B cell (primary cell): ENCODE measurements at regions not wholly inside any gene's neighbourhood (a gene's known extent, or its start where the extent isn't known, plus 50 kb on each side); places are given as distances from the start of the nearest gene placed in this dataset.

ENCODE experiments used
- ATAC-seq: fragments of 200-7000 bp; cut with Tn5 transposase; one replicate; pipeline ENCODE4 v1.10.0; 2021; ENCODE audit warnings: low read depth, mild to moderate bottlenecking, moderate number of reproducible peaks, moderate library complexity
- CTCF ChIA-PET: fragments of 350-600 bp; sonication (Branson Sonifier 250); formaldehyde crosslinking; loops from one replicate; lab custom pipeline; 2021; ENCODE audit warnings: antibody characterized with exemption, inconsistent platforms; lab: Charles Lee
- POLR2A ChIA-PET: fragments of 350-600 bp; sonication (Branson Sonifier 250); formaldehyde crosslinking; loops from one replicate; lab custom pipeline; 2021; ENCODE audit warnings: antibody characterized with exemption; lab: Charles Lee
- DNase-seq: peaks from one replicate; pipeline ENCODE4 v3.0.0; 2013
- H2AFZ ChIP-seq: 2 replicates; pipeline ENCODE4 v1.6.1; 2012; ENCODE audit warnings: mild to moderate bottlenecking, low read depth, low read length; ENCODE audit not compliant: insufficient read depth, poor library complexity, severe bottlenecking
- H3K27ac ChIP-seq, 2 donors: 1 replicate in 1 of 2; 2 replicates in 1 of 2; pipeline ENCODE4 v1.5.1; 2012 to 2013; ENCODE audit warnings: low read length in 2 of 2, mild to moderate bottlenecking in 2 of 2, moderate library complexity in 1 of 2
- H3K27me3 ChIP-seq, 4 experiments: fragments of 200-600 bp in 1 of 4; sonication (generic) in 1 of 4; replicated peaks in 1 of 4; 1 replicate in 2 of 4; 2 replicates in 2 of 4; pipeline versions ENCODE4 v1.6.1 to v1.7.0; 2013 to 2016; ENCODE audit warnings: low read length in 3 of 4, mild to moderate bottlenecking in 2 of 4, mixed read lengths in 1 of 4, moderate library complexity in 1 of 4; ENCODE audit not compliant: insufficient read depth in 4 of 4, control insufficient read depth in 3 of 4; ENCODE audit errors: control extremely low read depth in 1 of 4
- H3K36me3 ChIP-seq, 2 experiments: replicated peaks in 1 of 2; 1 replicate in 1 of 2; 2 replicates in 1 of 2; pipeline versions ENCODE4 v1.6.1 to v1.7.1; 2013; ENCODE audit warnings: low read length in 1 of 2; ENCODE audit not compliant: insufficient read depth in 2 of 2, control insufficient read depth in 1 of 2; ENCODE audit errors: control extremely low read depth in 1 of 2, extremely low read depth in 1 of 2
- H3K4me1 ChIP-seq, 2 donors: fragments of 200-600 bp in 1 of 2; sonication (generic) in 1 of 2; 1 replicate in 1 of 2; 2 replicates in 1 of 2; pipeline versions ENCODE4 v1.5.1 to v1.6.1; 2013 to 2017; ENCODE audit warnings: low read length in 2 of 2; ENCODE audit not compliant: control insufficient read depth in 2 of 2, insufficient read depth in 2 of 2
- H3K4me2 ChIP-seq: replicated peaks from 2 replicates; pipeline ENCODE3; 2012; ENCODE audit warnings: mild to moderate bottlenecking, low read depth, low read length; ENCODE audit not compliant: poor library complexity, severe bottlenecking
- H3K4me3 ChIP-seq, 5 experiments: fragments of 200-600 bp in 1 of 5; sonication (generic) in 1 of 5; 1 replicate in 3 of 5; 2 replicates in 2 of 5; pipeline versions ENCODE4 v1.5.1 to v1.7.0; 2011 to 2016; ENCODE audit warnings: low read length in 4 of 5, mild to moderate bottlenecking in 4 of 5, low read depth in 2 of 5, control low read depth in 1 of 5, moderate library complexity in 1 of 5; ENCODE audit not compliant: insufficient read depth in 1 of 5; ENCODE audit errors: control extremely low read depth in 1 of 5, extremely low read depth in 1 of 5
- H3K79me2 ChIP-seq: fragments of 200-600 bp; sonication (generic); one replicate; pipeline ENCODE4 v1.6.0; 2016; ENCODE audit warnings: low read length; ENCODE audit not compliant: control insufficient read depth, insufficient read depth
- H3K9ac ChIP-seq: fragments of 200-600 bp; sonication (generic); 2 replicates; pipeline ENCODE4 v1.6.1; 2017; ENCODE audit warnings: mild to moderate bottlenecking, low read length, moderate library complexity
- H3K9me3 ChIP-seq, 3 donors: one replicate each; pipeline versions ENCODE4 v1.6.1 to v1.7.1; 2013; ENCODE audit warnings: low read length in 2 of 3; ENCODE audit not compliant: control insufficient read depth in 2 of 3, insufficient read depth in 1 of 3; ENCODE audit errors: control extremely low read depth in 1 of 3
- H4K20me1 ChIP-seq: 2 replicates; pipeline ENCODE4 v1.6.0; 2012; ENCODE audit warnings: mild to moderate bottlenecking, low read length; ENCODE audit not compliant: insufficient read depth, control insufficient read depth, poor library complexity, severe bottlenecking
- H3K27ac Mint-ChIP-seq: one replicate; pipeline ENCODE4 v1.8.0; 2021; ENCODE audit warnings: mixed read lengths
- H3K27me3 Mint-ChIP-seq: one replicate; pipeline ENCODE4 v1.8.0; 2021; ENCODE audit warnings: mixed read lengths
- H3K4me1 Mint-ChIP-seq: one replicate; pipeline ENCODE4 v1.8.0; 2021; ENCODE audit warnings: mixed read lengths
- H3K4me3 Mint-ChIP-seq: one replicate; pipeline ENCODE4 v1.8.0; 2021; ENCODE audit warnings: mixed read lengths
- H3K9me3 Mint-ChIP-seq: one replicate; pipeline ENCODE4 v1.8.0; 2022; ENCODE audit warnings: mixed read lengths; ENCODE audit not compliant: insufficient read depth
- EZH2 ChIP-seq: IDR thresholded peaks from 2 replicates; pipeline ENCODE4 v1.6.1; 2012; ENCODE audit warnings: borderline replicate concordance, low read depth, mild to moderate bottlenecking, moderate library complexity, low read length; ENCODE audit not compliant: insufficient read depth, poor library complexity, severe bottlenecking
- WGBS: methylation state at CpG from one replicate; pipeline ENCODE4 v1.1.5; 2013; ENCODE audit warnings: missing lambda C conversion rate; ENCODE audit not compliant: insufficient coverage; 5-methylcytosine and 5-hydroxymethylcytosine counted together
- intact Hi-C: fragments of 100-400 bp; cut with micrococcal nuclease; formaldehyde crosslinking; loops from one replicate; pipeline ENCODE4 v1.10.0; 2022
- TF ChIP-seq, protein P1 (sequence below): fragments of 200-600 bp; IDR thresholded peaks from one replicate; pipeline ENCODE4 v1.8.0; 2022; ENCODE audit warnings: antibody characterized with exemption, mild to moderate bottlenecking

DNA sequence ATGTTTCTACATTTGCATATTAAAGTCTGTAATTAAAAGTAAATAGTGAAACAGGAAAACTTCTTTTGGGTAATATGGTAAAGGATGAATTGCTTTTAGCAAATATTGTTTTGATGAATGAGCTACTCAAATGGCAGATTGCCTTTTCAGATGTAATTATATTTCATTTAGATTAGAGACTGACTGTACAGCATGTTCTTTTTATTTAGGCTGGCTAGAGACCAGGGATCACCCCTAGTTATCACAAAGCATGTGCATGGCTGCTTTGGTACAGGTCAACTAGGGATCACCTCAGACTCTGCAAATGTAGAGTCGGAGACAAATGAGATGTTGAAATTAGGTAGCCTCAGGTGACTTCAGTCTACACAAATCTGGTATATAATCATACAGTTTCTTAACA, 214.9 kb upstream of the SEMA6A start:
- H3K9ac ChIP-seq: no peak overlapping the region
- WGBS: no CpG with 5 or more reads among the region's 1 CpG
- no peaks in the 10 kb centered on the region for H3K36me3 ChIP-seq
- no peak for ATAC-seq
- H3K4me2 ChIP-seq: no peak overlapping the region
- TF ChIP-seq, protein P1, sequence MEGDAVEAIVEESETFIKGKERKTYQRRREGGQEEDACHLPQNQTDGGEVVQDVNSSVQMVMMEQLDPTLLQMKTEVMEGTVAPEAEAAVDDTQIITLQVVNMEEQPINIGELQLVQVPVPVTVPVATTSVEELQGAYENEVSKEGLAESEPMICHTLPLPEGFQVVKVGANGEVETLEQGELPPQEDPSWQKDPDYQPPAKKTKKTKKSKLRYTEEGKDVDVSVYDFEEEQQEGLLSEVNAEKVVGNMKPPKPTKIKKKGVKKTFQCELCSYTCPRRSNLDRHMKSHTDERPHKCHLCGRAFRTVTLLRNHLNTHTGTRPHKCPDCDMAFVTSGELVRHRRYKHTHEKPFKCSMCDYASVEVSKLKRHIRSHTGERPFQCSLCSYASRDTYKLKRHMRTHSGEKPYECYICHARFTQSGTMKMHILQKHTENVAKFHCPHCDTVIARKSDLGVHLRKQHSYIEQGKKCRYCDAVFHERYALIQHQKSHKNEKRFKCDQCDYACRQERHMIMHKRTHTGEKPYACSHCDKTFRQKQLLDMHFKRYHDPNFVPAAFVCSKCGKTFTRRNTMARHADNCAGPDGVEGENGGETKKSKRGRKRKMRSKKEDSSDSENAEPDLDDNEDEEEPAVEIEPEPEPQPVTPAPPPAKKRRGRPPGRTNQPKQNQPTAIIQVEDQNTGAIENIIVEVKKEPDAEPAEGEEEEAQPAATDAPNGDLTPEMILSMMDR: no peak
- no peak for TF ChIP-seq EZH2
- no peak overlapping the region for H3K4me3 ChIP-seq
- Mint-ChIP-seq H3K27ac (no peak overlapping the region), H3K4me3 (no peak overlapping the region), H3K27me3 (no peaks in the 10 kb centered on the region), H3K4me1 (no peaks in the 10 kb centered on the region), H3K9me3 (peaks cover 3% of the 10 kb centered on the region)
- no peaks in the 10 kb centered on the region for H4K20me1 ChIP-seq
- H3K9me3 ChIP-seq: peaks cover 0 to 4% (median 0%) of the 10 kb centered on the region in 3 donors
- H3K27me3 ChIP-seq: no peaks in the 10 kb centered on the region
- H3K79me2 ChIP-seq: no peaks in the 10 kb centered on the region
- no peaks in the 10 kb centered on the region for H3K4me1 ChIP-seq
- H3K27ac ChIP-seq: no peak overlapping the region
- DNase-seq: no peak
- intact Hi-C loops: no loop called here
- no peak overlapping the region for H2AFZ ChIP-seq
- POLR2A ChIA-PET: no interaction called here
- CTCF ChIA-PET: no interaction called here

DNA sequence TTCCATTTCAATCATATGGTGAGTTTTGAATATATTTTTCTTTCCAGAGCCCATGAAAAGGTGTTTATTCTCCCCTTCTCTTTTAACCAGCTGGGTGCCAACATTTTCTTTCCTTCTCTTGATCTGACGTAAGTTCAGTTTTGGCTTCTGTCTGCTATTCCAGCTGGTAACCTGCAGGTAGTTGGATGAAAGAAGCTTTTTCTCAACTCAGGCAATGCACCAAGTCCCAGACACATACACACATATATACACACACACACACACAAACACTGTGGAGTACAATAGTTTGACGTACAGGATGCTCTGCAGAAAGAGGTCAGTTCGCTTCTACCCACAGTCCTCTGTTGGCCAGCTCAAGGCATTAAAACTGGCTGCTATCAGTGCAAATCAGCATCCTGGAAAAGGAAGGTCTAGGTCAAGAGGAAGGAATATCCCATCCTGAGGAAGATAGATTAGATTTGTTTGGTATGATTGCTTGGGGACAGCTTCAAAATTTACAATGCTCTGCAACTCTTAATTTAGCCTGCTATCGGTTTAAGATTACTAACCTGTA, 214.3 kb upstream of the SEMA6A start:
- Histone ChIP-seq H3K27ac (no peak overlapping the region), H2AFZ (no peak overlapping the region), H3K4me1 (no peaks in the 10 kb centered on the region), H3K36me3 (no peaks in the 10 kb centered on the region), H3K9ac (no peak overlapping the region), H3K9me3 (peaks cover 0 to 4% (median 0%) of the 10 kb centered on the region in 3 donors), H4K20me1 (no peaks in the 10 kb centered on the region), H3K27me3 (no peaks in the 10 kb centered on the region), H3K4me2 (no peak overlapping the region), H3K79me2 (no peaks in the 10 kb centered on the region), H3K4me3 (no peak overlapping the region)
- CTCF ChIA-PET: no interaction called here
- H3K27ac Mint-ChIP-seq: no peak overlapping the region
- no peaks in the 10 kb centered on the region for H3K4me1 Mint-ChIP-seq
- POLR2A ChIA-PET: no interaction called here
- H3K9me3 Mint-ChIP-seq: peaks cover 3% of the 10 kb centered on the region
- 20% methylated on average over 1 of the region's 4 CpGs for WGBS
- no peaks in the 10 kb centered on the region for H3K27me3 Mint-ChIP-seq
- H3K4me3 Mint-ChIP-seq: no peak overlapping the region
- ATAC-seq: no peak
- intact Hi-C loops: no loop called here
- TF ChIP-seq EZH2: no peak
- TF ChIP-seq, protein P1: no peak
- no peak for DNase-seq
